Endothelial cell (in vitro differentiated cells): ENCODE measurements at regions not wholly inside any gene's neighbourhood (a gene's known extent, or its start where the extent isn't known, plus 50 kb on each side); places are given as distances from the start of the nearest gene placed in this dataset.

Source experiments
- DNase-seq: peaks from one replicate; pipeline ENCODE4 v3.0.0; 2021; ENCODE audit warnings: low spot score
- H3K27ac Mint-ChIP-seq: one replicate; pipeline ENCODE4 v1.8.0; 2021; ENCODE audit warnings: mixed read lengths, inconsistent platforms; ENCODE audit not compliant: unreplicated experiment
- H3K27me3 Mint-ChIP-seq: one replicate; pipeline ENCODE4 v1.8.0; 2021; ENCODE audit warnings: mild to moderate bottlenecking, moderate library complexity, mixed read lengths, inconsistent platforms; ENCODE audit not compliant: unreplicated experiment
- H3K36me3 Mint-ChIP-seq: one replicate; pipeline ENCODE4 v1.8.0; 2021; ENCODE audit warnings: mild to moderate bottlenecking, low read depth, mixed read lengths, inconsistent platforms; ENCODE audit not compliant: unreplicated experiment
- H3K4me1 Mint-ChIP-seq: one replicate; pipeline ENCODE4 v1.8.0; 2021; ENCODE audit warnings: mild to moderate bottlenecking, mixed read lengths, inconsistent platforms; ENCODE audit not compliant: unreplicated experiment
- H3K4me3 Mint-ChIP-seq: one replicate; pipeline ENCODE4 v1.8.0; 2021; ENCODE audit warnings: mild to moderate bottlenecking, mixed read lengths, inconsistent platforms; ENCODE audit not compliant: unreplicated experiment
- H3K9me3 Mint-ChIP-seq: one replicate; pipeline ENCODE4 v1.8.0; 2021; ENCODE audit warnings: mixed read lengths, inconsistent platforms; ENCODE audit not compliant: unreplicated experiment
- TF ChIP-seq, protein P1 (sequence below): fragments of 200-600 bp; sonication (generic); IDR thresholded peaks from one replicate; pipeline ENCODE4 v1.5.0; 2021; ENCODE audit warnings: antibody characterized with exemption; ENCODE audit not compliant: unreplicated experiment

DNA sequence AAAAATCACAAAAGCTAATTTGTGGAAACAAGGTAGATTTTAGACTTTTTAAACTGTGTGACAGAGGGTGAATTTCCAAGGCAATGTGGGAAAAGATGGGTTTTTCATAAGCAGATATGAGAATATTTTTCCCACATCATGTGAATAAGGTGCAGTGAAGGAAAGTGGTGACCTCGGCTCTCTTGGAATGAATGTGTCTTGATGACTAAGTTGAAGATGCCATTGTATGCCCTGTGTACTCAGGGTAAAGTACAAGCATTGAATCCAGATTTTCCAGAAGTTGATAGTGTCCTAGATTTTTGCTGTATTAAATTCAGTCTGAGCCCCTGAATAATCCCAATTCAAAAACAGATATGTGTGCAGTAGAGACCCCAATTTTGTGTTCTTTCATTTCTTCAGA, 442.6 kb upstream of the ADGRL2 start:
- TF ChIP-seq, protein P1, sequence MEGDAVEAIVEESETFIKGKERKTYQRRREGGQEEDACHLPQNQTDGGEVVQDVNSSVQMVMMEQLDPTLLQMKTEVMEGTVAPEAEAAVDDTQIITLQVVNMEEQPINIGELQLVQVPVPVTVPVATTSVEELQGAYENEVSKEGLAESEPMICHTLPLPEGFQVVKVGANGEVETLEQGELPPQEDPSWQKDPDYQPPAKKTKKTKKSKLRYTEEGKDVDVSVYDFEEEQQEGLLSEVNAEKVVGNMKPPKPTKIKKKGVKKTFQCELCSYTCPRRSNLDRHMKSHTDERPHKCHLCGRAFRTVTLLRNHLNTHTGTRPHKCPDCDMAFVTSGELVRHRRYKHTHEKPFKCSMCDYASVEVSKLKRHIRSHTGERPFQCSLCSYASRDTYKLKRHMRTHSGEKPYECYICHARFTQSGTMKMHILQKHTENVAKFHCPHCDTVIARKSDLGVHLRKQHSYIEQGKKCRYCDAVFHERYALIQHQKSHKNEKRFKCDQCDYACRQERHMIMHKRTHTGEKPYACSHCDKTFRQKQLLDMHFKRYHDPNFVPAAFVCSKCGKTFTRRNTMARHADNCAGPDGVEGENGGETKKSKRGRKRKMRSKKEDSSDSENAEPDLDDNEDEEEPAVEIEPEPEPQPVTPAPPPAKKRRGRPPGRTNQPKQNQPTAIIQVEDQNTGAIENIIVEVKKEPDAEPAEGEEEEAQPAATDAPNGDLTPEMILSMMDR = no peak
- no peak for DNase-seq

DNA sequence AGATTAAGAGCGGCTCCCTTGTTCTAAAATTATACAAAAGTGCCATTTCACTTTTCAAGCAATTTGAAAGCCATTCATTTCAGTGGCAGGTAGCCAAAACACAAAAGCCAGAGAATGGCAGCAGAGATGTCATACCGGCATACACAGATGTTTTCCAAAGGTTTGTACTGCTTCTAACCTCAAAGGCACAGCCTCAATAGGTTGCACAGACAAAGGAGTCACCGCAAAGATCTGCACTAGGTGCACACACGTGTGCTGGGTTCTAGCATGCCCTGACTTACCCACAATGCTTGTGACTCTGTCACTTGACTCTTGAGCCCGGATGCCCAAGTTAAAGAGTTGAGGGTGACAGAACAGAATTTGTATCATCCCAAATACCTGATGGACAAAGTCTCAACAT, 448.9 kb upstream of the ADGRL2 start:
- H3K27me3 Mint-ChIP-seq = no peaks in the 10 kb centered on the region
- TF ChIP-seq, protein P1 = no peak
- H3K36me3 Mint-ChIP-seq = no peaks in the 10 kb centered on the region
- H3K27ac Mint-ChIP-seq = no peak overlapping the region
- no peaks in the 10 kb centered on the region for H3K9me3 Mint-ChIP-seq
- H3K4me3 Mint-ChIP-seq = no peak overlapping the region
- no peaks in the 10 kb centered on the region for H3K4me1 Mint-ChIP-seq
- DNase-seq = no peak

More for the DNA sequence above, 442.6 kb upstream of the ADGRL2 start:
- Mint-ChIP-seq H3K27ac (no peak overlapping the region), H3K27me3 (no peaks in the 10 kb centered on the region), H3K4me3 (no peak overlapping the region), H3K4me1 (no peaks in the 10 kb centered on the region), H3K9me3 (no peaks in the 10 kb centered on the region), H3K36me3 (no peaks in the 10 kb centered on the region)

DNA sequence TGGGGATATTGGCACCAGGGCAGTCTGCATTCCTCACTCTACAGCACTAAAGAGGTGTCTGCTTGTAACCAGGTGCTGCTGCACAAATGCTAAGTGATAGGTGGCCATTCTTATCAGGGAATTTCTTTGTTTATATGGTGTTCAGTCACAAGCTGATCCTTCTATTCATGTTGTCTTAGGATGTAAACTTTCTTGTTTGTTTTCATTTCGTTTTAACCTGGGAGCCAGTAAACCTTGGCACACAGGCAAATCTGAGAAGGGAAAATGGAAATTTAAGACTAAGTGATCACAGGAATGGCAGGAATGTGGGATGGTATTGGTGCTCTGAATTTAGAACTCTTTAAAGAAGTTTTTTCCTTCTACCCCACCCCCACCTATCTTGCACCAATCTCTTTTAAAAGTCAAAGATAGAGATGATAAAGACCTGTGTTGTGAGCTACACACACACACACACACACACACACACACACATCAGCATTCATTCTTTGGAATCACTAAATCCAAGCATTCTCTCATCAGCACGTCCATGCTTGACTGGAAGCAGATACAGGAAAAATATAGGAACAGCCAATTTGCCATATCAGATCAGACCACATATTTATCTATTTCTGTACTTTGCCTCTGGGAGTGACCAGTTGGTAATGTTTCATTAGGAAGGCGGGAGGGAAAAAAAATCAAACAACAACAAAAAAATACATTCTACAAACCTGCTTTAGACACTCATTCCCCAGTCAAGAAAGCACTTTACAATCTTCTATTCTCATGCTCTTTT, 451.4 kb upstream of the ADGRL2 start:
- no peak for DNase-seq
- H3K36me3 Mint-ChIP-seq = no peaks in the 10 kb centered on the region
- H3K27ac Mint-ChIP-seq = no peak overlapping the region

DNA sequence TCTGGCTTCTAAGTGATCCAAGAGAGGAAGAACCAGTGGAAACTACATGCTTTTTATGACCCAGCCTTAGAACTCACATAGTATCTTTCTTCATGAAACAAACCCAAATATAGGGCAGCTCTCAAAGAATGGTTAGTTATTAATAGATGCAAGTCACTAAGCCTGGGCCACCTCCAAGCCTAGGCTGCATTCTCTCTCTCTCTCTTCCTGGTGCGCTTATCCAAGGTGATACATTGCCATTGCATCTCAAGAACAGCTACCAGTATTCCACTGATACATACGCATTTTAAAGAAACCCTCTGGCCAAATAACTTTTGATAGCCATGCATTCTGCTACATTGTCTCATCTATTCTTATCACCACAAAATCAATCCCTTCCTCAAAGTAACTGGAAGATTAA, 455.6 kb upstream of the ADGRL2 start:
- H3K27me3 Mint-ChIP-seq = no peaks in the 10 kb centered on the region
- TF ChIP-seq, protein P1 = no peak
- H3K4me1 Mint-ChIP-seq = no peaks in the 10 kb centered on the region
- no peak for DNase-seq
- no peak overlapping the region for H3K4me3 Mint-ChIP-seq
- H3K9me3 Mint-ChIP-seq = no peaks in the 10 kb centered on the region
- no peaks in the 10 kb centered on the region for H3K36me3 Mint-ChIP-seq
- no peak overlapping the region for H3K27ac Mint-ChIP-seq

More for the DNA sequence above, 451.4 kb upstream of the ADGRL2 start:
- no peaks in the 10 kb centered on the region for H3K4me1 Mint-ChIP-seq
- no peaks in the 10 kb centered on the region for H3K27me3 Mint-ChIP-seq
- no peak overlapping the region for H3K4me3 Mint-ChIP-seq
- TF ChIP-seq, protein P1 = no peak
- no peaks in the 10 kb centered on the region for H3K9me3 Mint-ChIP-seq

DNA sequence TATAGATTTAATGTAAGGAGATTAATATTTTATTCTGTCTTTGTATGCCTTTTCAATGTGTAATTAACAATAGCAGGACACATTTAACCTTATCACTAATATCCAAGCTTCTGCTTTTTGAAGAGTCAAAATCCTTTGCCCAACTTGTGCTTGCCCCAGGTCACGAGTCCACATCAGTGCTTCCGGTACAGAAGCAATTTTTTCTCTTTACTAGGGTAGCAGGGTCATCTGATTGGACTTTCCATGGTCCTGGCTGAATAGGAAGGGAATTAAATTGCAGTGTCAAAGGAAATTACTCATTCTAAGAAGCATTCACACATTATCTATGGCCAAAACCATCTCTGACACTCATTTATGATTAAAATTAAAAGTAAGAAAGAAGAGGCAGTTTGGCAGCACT, 460.5 kb upstream of the ADGRL2 start:
- no peak overlapping the region for H3K27ac Mint-ChIP-seq
- H3K4me3 Mint-ChIP-seq = no peak overlapping the region
- DNase-seq = no peak
- H3K27me3 Mint-ChIP-seq = no peaks in the 10 kb centered on the region
- H3K4me1 Mint-ChIP-seq = no peaks in the 10 kb centered on the region
- H3K9me3 Mint-ChIP-seq = no peaks in the 10 kb centered on the region
- no peaks in the 10 kb centered on the region for H3K36me3 Mint-ChIP-seq
- TF ChIP-seq, protein P1 = no peak
